SH-SY5Y (cell line): ENCODE measurements at regions not wholly inside any gene's neighbourhood (a gene's known extent, or its start where the extent isn't known, plus 50 kb on each side); places are given as distances from the start of the nearest gene placed in this dataset.

Experiments
- GATA2 ChIP-seq: IDR thresholded peaks from 2 replicates; pipeline ENCODE4 v1.6.1; 2011; ENCODE audit warnings: mild to moderate bottlenecking, low read depth, low read length
- GATA3 ChIP-seq: IDR thresholded peaks from 2 replicates; pipeline ENCODE4 v1.6.1; 2011; ENCODE audit warnings: low read depth, mild to moderate bottlenecking, low read length, moderate library complexity

DNA sequence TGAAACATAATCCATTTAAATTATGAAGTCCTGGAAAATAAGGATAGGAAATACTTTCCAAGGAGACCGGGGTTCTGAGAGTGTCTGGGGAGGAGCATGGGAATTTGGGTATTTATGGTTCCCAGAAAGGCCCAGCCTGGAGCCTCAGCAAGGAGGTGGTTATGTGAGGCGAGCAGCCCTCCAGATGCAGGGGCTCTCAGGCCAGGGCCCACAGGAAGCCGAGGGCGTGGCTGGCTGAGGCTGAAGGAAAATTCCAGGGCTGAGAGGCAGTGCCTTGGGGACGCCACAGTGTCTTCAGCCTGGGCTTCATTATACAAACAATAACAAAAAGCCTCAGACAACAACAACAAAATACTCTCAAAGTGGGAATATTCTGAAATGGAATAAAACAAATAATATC lies 86.9 kb upstream of the SERPINE2 start:
- TF ChIP-seq GATA2 (no peak), GATA3 (no peak)
